ENCODE measurements at regions not wholly inside any gene's neighbourhood (a gene's known extent, or its start where the extent isn't known, plus 50 kb on each side); places are given as distances from the start of the nearest gene placed in this dataset.
A peak's percentile ranks its signal among the peaks of the same experiment; 100 is the strongest.

DNA sequence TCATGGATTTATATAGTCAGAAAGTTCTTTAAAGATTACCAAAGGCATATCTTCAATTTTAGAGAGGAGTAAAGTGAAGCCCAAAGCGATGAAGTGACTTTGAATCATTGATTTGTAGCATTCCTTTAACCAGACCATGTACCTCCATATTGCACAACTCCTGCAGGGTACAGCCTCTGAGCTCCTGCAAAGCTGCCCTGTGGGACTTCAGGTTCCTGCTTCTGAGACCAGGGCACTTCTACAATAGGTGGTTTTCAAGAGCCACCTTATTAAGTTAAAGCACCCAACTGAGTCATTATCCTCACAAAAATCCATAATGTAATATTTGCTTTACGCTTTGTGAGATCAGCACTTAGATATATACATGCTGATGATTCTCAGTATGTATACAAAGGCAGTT, 270.7 kb upstream of the RGS17 start:
- no peaks in the 10 kb centered on the region for H3K4me1 Mint-ChIP-seq (ENCODE audit: low read depth, unreplicated experiment)
- TF ChIP-seq, protein P1, sequence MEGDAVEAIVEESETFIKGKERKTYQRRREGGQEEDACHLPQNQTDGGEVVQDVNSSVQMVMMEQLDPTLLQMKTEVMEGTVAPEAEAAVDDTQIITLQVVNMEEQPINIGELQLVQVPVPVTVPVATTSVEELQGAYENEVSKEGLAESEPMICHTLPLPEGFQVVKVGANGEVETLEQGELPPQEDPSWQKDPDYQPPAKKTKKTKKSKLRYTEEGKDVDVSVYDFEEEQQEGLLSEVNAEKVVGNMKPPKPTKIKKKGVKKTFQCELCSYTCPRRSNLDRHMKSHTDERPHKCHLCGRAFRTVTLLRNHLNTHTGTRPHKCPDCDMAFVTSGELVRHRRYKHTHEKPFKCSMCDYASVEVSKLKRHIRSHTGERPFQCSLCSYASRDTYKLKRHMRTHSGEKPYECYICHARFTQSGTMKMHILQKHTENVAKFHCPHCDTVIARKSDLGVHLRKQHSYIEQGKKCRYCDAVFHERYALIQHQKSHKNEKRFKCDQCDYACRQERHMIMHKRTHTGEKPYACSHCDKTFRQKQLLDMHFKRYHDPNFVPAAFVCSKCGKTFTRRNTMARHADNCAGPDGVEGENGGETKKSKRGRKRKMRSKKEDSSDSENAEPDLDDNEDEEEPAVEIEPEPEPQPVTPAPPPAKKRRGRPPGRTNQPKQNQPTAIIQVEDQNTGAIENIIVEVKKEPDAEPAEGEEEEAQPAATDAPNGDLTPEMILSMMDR (IDR thresholded peaks at IDR 0.05; ENCODE audit: unreplicated experiment), result no peak
- BruUV-seq (replicated peaks), result no TSS peak
- intact Hi-C loops (cut with micrococcal nuclease; ENCODE audit: unreplicated experiment), result no loop called here
- H3K36me3 Mint-ChIP-seq (ENCODE audit: insufficient read depth, unreplicated experiment), result no peaks in the 10 kb centered on the region
- peaks cover 2% of the 10 kb centered on the region for H3K9me3 Mint-ChIP-seq (ENCODE audit: low read depth, unreplicated experiment)
- peak; percentile 1 for DNase-seq
- no peak overlapping the region for H3K4me3 Mint-ChIP-seq (ENCODE audit: low read depth, unreplicated experiment)
- CTCF ChIA-PET, result no interaction called here
- H3K27ac Mint-ChIP-seq (ENCODE audit: unreplicated experiment), result no peak overlapping the region
- no peaks in the 10 kb centered on the region for H3K27me3 Mint-ChIP-seq (ENCODE audit: unreplicated experiment)

DNA sequence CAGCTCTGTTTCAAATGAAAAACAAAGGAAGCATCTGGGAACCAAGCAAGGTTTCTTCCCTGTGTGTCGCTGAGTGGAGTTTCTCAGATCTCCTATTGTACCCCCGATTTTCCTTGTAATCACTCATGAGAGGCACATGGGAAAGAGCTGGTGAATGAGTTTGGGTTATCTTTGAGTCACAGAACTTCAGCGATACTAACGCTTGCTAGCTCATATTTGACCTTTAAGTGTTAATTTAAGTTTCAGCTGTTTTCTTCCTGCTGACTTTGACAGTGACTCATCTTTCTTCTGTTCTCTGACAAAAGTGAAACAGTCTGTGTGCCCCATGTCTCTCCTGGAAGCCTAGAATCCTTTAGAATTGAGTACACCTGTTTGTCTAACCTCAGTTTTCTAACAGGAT, 261.1 kb upstream of the RGS17 start:
- no peaks in the 10 kb centered on the region for H3K9me3 Mint-ChIP-seq (ENCODE audit: low read depth, unreplicated experiment)
- H3K27me3 Mint-ChIP-seq (ENCODE audit: unreplicated experiment), result no peaks in the 10 kb centered on the region
- no TSS peak for BruUV-seq (replicated peaks)
- intact Hi-C loops (cut with micrococcal nuclease; ENCODE audit: unreplicated experiment), result no loop called here
- TF ChIP-seq, protein P1 (IDR thresholded peaks at IDR 0.05; ENCODE audit: unreplicated experiment), result no peak
- H3K4me1 Mint-ChIP-seq (ENCODE audit: low read depth, unreplicated experiment), result no peaks in the 10 kb centered on the region
- no peak overlapping the region for H3K4me3 Mint-ChIP-seq (ENCODE audit: low read depth, unreplicated experiment)
- no peak overlapping the region for H3K27ac Mint-ChIP-seq (ENCODE audit: unreplicated experiment)
- CTCF ChIA-PET, result no interaction called here
- no peaks in the 10 kb centered on the region for H3K36me3 Mint-ChIP-seq (ENCODE audit: insufficient read depth, unreplicated experiment)
- DNase-seq, result no peak

DNA sequence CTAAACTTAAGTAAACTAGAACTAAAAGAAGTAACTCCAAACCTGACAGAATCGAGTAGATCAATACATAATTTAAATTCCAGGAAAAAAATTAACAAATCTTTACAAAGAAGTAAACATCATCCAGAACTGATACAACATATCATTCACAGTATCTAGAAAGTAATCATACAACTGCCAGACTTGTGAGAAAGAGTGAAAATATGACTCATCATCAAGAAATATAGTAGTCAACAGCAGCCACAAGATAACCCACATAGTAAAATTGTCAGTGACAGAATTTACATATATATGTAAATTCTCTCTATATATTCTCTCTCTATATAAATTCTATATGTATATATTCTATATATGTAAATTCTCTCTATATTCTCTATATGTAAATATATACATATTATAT, 242.8 kb upstream of the RGS17 start:
- Mint-ChIP-seq H3K36me3 (ENCODE audit: insufficient read depth, unreplicated experiment) (no peaks in the 10 kb centered on the region), H3K27ac (ENCODE audit: unreplicated experiment) (no peak overlapping the region), H3K27me3 (ENCODE audit: unreplicated experiment) (no peaks in the 10 kb centered on the region), H3K4me3 (ENCODE audit: low read depth, unreplicated experiment) (no peak overlapping the region), H3K9me3 (ENCODE audit: low read depth, unreplicated experiment) (no peaks in the 10 kb centered on the region), H3K4me1 (ENCODE audit: low read depth, unreplicated experiment) (no peaks in the 10 kb centered on the region)
- no TSS peak for BruUV-seq (replicated peaks)
- intact Hi-C loops (cut with micrococcal nuclease; ENCODE audit: unreplicated experiment), result no loop called here
- DNase-seq, result no peak
- TF ChIP-seq, protein P1 (IDR thresholded peaks at IDR 0.05; ENCODE audit: unreplicated experiment), result no peak
- CTCF ChIA-PET, result no interaction called here

DNA sequence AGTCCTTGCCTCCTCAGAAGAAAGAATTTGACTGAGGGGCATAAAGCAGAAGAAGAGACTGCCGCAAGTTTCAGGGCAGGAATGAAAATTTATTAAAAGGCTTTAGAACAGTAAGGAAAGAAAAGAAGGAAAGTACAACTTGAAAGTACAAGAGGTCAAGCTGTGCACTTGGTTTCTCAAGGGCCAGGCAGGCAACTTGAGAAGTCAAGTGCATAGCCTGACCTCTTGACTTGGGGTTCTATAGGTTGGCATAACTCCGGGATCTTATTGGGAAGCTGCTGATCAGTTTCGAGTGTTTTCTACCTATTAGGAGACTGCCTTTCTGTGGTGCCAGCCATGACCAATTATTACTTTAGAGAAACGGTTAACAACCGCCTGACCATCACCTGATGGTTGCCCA, 237.0 kb upstream of the RGS17 start:
- intact Hi-C loops (cut with micrococcal nuclease; ENCODE audit: unreplicated experiment), result no loop called here
- Mint-ChIP-seq H3K36me3 (ENCODE audit: insufficient read depth, unreplicated experiment) (no peaks in the 10 kb centered on the region), H3K4me3 (ENCODE audit: low read depth, unreplicated experiment) (no peak overlapping the region), H3K9me3 (ENCODE audit: low read depth, unreplicated experiment) (no peaks in the 10 kb centered on the region), H3K4me1 (ENCODE audit: low read depth, unreplicated experiment) (no peaks in the 10 kb centered on the region), H3K27ac (ENCODE audit: unreplicated experiment) (no peak overlapping the region), H3K27me3 (ENCODE audit: unreplicated experiment) (no peaks in the 10 kb centered on the region)
- TF ChIP-seq, protein P1 (IDR thresholded peaks at IDR 0.05; ENCODE audit: unreplicated experiment), result no peak
- no TSS peak for BruUV-seq (replicated peaks)
- CTCF ChIA-PET, result no interaction called here
- no peak for DNase-seq

DNA sequence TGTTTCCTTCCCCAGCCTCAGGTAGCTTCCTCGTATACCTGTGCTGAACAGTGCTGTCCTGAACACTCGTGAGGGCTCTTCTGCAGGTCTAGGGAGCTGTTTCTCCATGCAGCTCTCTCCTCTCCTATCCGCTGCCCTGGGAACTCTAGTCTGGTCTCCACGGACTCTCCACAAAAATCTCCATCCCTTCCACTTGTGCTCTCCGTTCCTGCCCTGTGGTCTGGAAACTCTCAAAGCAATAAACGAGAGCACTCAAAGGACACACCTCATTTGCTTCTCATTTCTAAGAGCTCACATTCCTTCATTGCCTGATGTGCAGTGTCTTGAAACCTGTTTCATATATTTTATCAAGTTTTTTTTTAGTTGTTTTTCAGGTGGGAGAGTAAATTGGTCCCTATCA, 235.9 kb upstream of the RGS17 start:
- no peak for DNase-seq
- Mint-ChIP-seq H3K9me3 (ENCODE audit: low read depth, unreplicated experiment) (no peaks in the 10 kb centered on the region), H3K4me3 (ENCODE audit: low read depth, unreplicated experiment) (no peak overlapping the region), H3K27me3 (ENCODE audit: unreplicated experiment) (no peaks in the 10 kb centered on the region), H3K36me3 (ENCODE audit: insufficient read depth, unreplicated experiment) (no peaks in the 10 kb centered on the region), H3K27ac (ENCODE audit: unreplicated experiment) (no peak overlapping the region), H3K4me1 (ENCODE audit: low read depth, unreplicated experiment) (no peaks in the 10 kb centered on the region)
- CTCF ChIA-PET, result no interaction called here
- TF ChIP-seq, protein P1 (IDR thresholded peaks at IDR 0.05; ENCODE audit: unreplicated experiment), result no peak
- intact Hi-C loops (cut with micrococcal nuclease; ENCODE audit: unreplicated experiment), result no loop called here
- no TSS peak for BruUV-seq (replicated peaks)

Measured in Calu3 (cell line).